GM19395 (cell line): ENCODE measurements at regions not wholly inside any gene's neighbourhood (a gene's known extent, or its start where the extent isn't known, plus 50 kb on each side); places are given as distances from the start of the nearest gene placed in this dataset.

Source experiments
- ATAC-seq: cut with Tn5 transposase; IDR thresholded peaks from one replicate; pipeline ENCODE4 v1.9.1; 2021; ENCODE audit warnings: mild to moderate bottlenecking, moderate library complexity; ENCODE audit not compliant: unreplicated experiment

GRCh38 chr7:68671671-68672070 is 926.6 kb upstream of the AUTS2 start:
- no peak for ATAC-seq

GRCh38 chr7:68674826-68675225 is 923.4 kb upstream of the AUTS2 start:
- ATAC-seq, result no peak

GRCh38 chr7:68676813-68677535 is 921.3 kb upstream of the AUTS2 start:
- ATAC-seq, result no peak

GRCh38 chr7:68678196-68678595 is 920.1 kb upstream of the AUTS2 start:
- no peak for ATAC-seq

GRCh38 chr7:68679459-68680234 is 918.6 kb upstream of the AUTS2 start:
- no peak for ATAC-seq

GRCh38 chr7:68680235-68680872 is 917.9 kb upstream of the AUTS2 start:
- ATAC-seq, result no peak

- no peak for ATAC-seq
Measured at GRCh38 chr7:68682910-68683309, 915.4 kb upstream of the AUTS2 start.

GRCh38 chr7:68684246-68684839 is 913.9 kb upstream of the AUTS2 start:
- ATAC-seq, result no peak

- no peak for ATAC-seq
Measured at GRCh38 chr7:68684996-68685395, 913.3 kb upstream of the AUTS2 start.

- no peak for ATAC-seq
Measured at GRCh38 chr7:68688416-68689086, 909.7 kb upstream of the AUTS2 start.

GRCh38 chr7:68689087-68689433 is 909.2 kb upstream of the AUTS2 start:
- no peak for ATAC-seq

GRCh38 chr7:68691261-68692216 is 906.7 kb upstream of the AUTS2 start:
- ATAC-seq, result no peak

- no peak for ATAC-seq
Measured at GRCh38 chr7:68692511-68692910, 905.8 kb upstream of the AUTS2 start.

- no peak for ATAC-seq
Measured at GRCh38 chr7:68694656-68695055, 903.6 kb upstream of the AUTS2 start.

- ATAC-seq, result no peak
Measured at GRCh38 chr7:68697796-68698280, 900.4 kb upstream of the AUTS2 start.

GRCh38 chr7:68699090-68699711 is 899.1 kb upstream of the AUTS2 start:
- ATAC-seq, result no peak

- ATAC-seq, result no peak
Measured at GRCh38 chr7:68700414-68700813, 897.9 kb upstream of the AUTS2 start.

- ATAC-seq, result no peak
Measured at GRCh38 chr7:68706291-68706690, 892.0 kb upstream of the AUTS2 start.

- no peak for ATAC-seq
Measured at GRCh38 chr7:68707159-68707558, 891.1 kb upstream of the AUTS2 start.
